HG03095 (cell line): ENCODE measurements at regions not wholly inside any gene's neighbourhood (a gene's known extent, or its start where the extent isn't known, plus 50 kb on each side); places are given as distances from the start of the nearest gene placed in this dataset.

Experiments used
- ATAC-seq: cut with Tn5 transposase; IDR thresholded peaks from one replicate; pipeline ENCODE4 v1.9.1; 2021; ENCODE audit warnings: moderate library complexity; ENCODE audit not compliant: unreplicated experiment

- ATAC-seq = no peak
Observed at GRCh38 chr4:145427991-145428390, 53.7 kb upstream of the SMAD1 start.

- no peak for ATAC-seq
Observed at GRCh38 chr4:145427221-145427620, 54.4 kb upstream of the SMAD1 start.

- ATAC-seq = no peak
Observed at GRCh38 chr4:145423017-145423708, 58.5 kb upstream of the SMAD1 start.

GRCh38 chr4:145420595-145421214, 60.9 kb upstream of the SMAD1 start:
- ATAC-seq = no peak

GRCh38 chr4:145418739-145419138, 62.9 kb upstream of the SMAD1 start:
- no peak for ATAC-seq

GRCh38 chr4:145417348-145418130, 64.1 kb upstream of the SMAD1 start:
- ATAC-seq = no peak

GRCh38 chr4:145414841-145415240, 66.8 kb upstream of the SMAD1 start:
- no peak for ATAC-seq

- ATAC-seq = no peak
Observed at GRCh38 chr4:145414226-145414625, 67.4 kb upstream of the SMAD1 start.

- ATAC-seq = no peak
Observed at GRCh38 chr4:145406970-145407369, 74.7 kb upstream of the SMAD1 start.

- no peak for ATAC-seq
Observed at GRCh38 chr4:145404761-145405160, 76.9 kb upstream of the SMAD1 start.

GRCh38 chr4:145396581-145396980, 85.1 kb upstream of the SMAD1 start:
- ATAC-seq = no peak

GRCh38 chr4:145390571-145390970, 91.1 kb upstream of the SMAD1 start:
- ATAC-seq = no peak

- no peak for ATAC-seq
Observed at GRCh38 chr4:145389550-145389949, 92.1 kb upstream of the SMAD1 start.

- no peak for ATAC-seq
Observed at GRCh38 chr4:145388043-145388442, 93.6 kb upstream of the SMAD1 start.

- no peak for ATAC-seq
Observed at GRCh38 chr4:145387079-145387478, 94.6 kb upstream of the SMAD1 start.

GRCh38 chr4:145381163-145381562, 100.5 kb upstream of the SMAD1 start:
- no peak for ATAC-seq

GRCh38 chr4:145380123-145380522, 101.5 kb upstream of the SMAD1 start:
- ATAC-seq = no peak

- ATAC-seq = no peak
Observed at GRCh38 chr4:145375416-145375815, 106.2 kb upstream of the SMAD1 start.

- ATAC-seq = no peak
Observed at GRCh38 chr4:145352438-145353145, 129.1 kb upstream of the SMAD1 start.

GRCh38 chr4:145351922-145352321, 129.7 kb upstream of the SMAD1 start:
- no peak for ATAC-seq

GRCh38 chr4:145351162-145351561, 130.5 kb upstream of the SMAD1 start:
- ATAC-seq = no peak
